Stimulated activated CD4-positive, alpha-beta T cell treated with anti-CD3 and anti-CD28 coated beads, Interleukin-15, amount 100 ng/mL, for 48 hours (primary cell): ENCODE measurements at regions not wholly inside any gene's neighbourhood (a gene's known extent, or its start where the extent isn't known, plus 50 kb on each side); places are given as distances from the start of the nearest gene placed in this dataset.

Source experiments
- DNase-seq, 2 donors: peaks; one replicate each; pipeline ENCODE4 v3.0.0-alpha.2; 2020; ENCODE audit warnings: low read depth in 2 of 2

- no peak for DNase-seq
Measured at GRCh38 chr2:5986801-5987787, 294.9 kb downstream of the SOX11 start.

- DNase-seq: no peak
Measured at GRCh38 chr2:5988120-5988519, 295.9 kb downstream of the SOX11 start.

- no peak for DNase-seq
Measured at GRCh38 chr2:5990086-5990485, 297.9 kb downstream of the SOX11 start.

- no peak for DNase-seq
Measured at GRCh38 chr2:5991305-5991968, 299.3 kb downstream of the SOX11 start.

DNA sequence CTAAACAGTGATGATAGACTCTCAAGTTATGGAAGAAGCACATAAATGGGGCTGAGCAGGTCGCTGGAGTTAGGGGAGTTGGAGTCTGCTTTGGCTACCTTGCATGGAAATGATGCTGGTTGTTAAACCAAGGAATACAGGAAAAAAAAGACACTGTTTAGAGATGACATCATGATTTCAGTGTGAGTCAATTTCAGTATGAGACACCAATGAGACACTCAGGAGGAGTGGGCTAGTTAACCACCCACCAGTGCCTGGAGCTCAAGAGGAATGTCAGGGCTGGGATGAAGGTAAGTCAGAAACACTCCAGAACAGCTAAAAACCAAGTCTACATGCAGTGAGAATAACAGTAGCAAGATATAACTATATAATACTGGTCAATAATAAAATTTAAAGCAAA lies 303.6 kb downstream of the SOX11 start:
- no peak for DNase-seq

DNA sequence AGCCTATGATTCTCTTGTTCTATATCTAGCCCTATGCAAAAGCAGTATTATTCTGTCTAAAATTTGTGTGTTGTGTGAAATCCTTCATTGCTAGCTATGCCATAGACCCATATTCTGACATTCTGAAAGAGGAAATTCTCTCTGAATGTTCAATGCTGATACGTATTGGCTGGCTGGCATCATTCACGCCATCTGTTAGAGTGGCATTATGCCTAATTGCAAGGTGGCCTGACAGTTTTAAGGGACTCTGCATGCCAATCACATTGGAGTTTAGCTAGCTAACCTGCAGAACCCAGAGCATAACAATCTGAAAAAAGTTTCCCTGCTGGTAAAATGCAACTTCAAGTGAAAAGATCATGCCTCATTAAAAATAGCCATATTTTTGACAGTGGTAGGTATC lies 316.0 kb downstream of the SOX11 start:
- DNase-seq: no peak

DNA sequence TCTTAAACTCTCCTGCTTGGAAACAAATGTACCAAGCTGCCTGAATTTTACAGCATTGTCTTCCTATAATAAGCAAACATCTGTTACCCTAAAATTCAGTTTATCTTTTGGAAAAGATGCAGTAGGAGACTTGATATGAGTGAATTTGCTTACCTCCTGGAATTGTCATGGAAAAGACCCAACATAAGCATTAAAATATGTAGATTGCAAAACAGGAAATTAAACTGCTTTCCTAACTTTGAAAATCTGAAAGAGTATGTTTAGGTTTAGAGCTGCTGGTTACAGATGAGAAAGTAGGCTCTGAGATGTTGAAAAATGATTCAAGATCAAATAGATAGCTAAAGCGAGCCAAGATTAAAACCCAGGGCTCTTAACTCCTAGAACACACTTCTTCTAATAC lies 316.5 kb downstream of the SOX11 start:
- no peak for DNase-seq

DNA sequence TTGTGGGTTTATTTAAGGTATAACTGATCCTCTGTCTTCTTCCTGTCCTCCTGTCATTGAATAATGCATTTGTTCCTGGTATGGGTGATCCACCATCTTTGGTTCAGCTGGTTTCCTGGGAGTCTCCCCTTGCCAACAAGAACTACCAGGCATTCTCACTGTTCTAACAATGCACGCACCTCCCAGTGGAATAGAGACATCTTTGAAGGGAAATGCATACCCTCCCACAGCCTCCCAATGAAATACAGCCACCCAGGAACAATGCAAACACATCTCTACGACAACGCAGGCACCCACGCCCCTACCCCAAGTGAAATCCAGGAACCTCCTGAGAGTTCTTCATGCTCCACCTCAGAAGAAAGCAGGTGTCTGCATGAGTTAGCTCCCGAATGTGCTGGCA lies 318.0 kb downstream of the SOX11 start:
- no peak for DNase-seq

- no peak for DNase-seq
Measured at GRCh38 chr2:6011921-6012320, 319.7 kb downstream of the SOX11 start.

GRCh38 chr2:6017736-6018286 lies 325.6 kb downstream of the SOX11 start:
- no peak for DNase-seq

DNA sequence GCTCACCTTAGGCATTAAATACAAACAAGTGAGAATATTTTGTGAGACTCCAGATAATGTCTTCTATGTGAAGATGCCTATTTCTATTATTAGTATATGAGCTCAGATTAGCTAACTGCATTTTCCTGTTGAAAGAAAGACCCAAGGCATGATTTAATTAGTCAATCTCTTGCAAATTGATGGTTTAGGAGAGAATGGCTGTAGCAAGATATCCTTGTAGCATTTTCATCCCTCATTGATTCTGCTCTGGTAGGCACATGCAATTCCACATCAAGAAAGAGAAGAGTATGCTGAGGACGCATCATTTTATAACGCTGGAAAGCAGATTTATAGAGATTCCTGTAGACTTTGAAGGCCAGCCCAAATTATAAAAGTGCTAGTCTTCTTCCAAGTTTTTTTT lies 332.0 kb downstream of the SOX11 start:
- DNase-seq: no peak

- DNase-seq: no peak
Measured at GRCh38 chr2:6024784-6025183, 332.6 kb downstream of the SOX11 start.

- no peak for DNase-seq
Measured at GRCh38 chr2:6025391-6025790, 333.2 kb downstream of the SOX11 start.

DNA sequence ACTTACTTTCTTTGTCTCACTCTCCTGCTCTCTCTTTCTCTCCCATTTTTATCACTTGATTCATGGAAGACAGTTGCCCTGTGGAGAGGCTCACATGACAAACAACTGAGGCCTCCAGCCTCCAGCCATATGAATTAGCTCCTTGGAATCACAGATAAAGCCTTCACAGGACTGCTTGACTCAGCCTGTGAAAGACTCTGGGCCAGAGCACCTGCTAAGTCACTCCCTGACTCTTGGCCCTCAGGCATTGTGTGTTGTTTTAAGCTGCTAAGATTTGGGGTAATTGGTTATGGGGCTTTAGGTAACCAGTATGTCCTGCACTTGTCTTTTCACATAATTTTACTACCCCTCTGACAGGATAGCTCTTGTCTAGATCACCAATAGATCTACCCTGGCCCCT lies 334.9 kb downstream of the SOX11 start:
- DNase-seq: no peak

DNA sequence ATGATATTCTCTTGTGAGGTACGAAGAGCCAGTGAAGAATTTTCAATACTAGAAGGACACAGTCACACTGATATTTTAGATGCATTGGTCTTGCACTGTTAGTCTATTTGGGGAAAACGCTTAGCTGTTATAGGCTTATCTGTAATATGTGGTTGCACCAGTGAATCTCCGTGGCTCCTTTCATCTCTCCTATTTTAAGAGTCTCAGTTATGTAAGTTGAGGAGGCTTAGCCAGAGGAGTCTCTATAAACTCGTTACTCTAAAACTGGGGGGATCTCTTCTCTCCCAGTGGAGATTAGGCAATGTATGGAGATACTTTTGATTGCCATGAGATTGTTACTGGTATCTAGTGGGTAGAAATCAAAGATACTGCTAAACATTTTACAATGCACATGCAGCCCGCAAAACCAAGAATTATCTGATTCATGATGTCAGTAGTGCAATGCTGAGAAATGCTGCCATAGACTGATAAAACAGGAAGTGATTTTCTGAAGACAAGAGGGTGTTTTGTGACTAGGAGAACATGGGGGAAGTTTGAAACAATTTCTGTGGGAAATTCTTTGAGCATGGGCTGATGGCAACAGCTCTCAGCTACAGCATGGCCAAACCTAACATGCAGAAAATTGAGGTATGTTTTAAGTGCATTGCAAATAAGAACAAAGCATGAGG lies 339.1 kb downstream of the SOX11 start:
- DNase-seq: no peak

DNA sequence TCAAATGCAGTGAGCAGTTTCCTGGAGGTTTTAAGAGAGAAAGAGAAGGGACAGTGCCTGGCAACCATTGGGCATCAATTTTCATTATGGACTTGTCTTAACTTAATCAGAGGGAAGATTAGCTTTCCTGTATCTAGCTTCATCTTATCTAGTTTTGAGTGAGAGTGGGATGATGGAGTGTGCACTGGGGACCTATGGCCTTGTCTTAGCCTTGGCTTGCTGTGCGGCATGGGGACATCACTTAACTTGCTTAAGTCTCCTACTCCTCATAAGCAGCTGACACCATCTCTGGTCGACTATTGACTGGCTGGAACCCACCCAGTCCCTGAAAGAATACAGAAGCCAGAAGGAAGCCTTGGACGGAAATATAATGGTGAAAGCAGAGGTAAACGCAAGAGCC lies 344.0 kb downstream of the SOX11 start:
- DNase-seq: no peak

- no peak for DNase-seq
Measured at GRCh38 chr2:6043238-6043637, 351.1 kb downstream of the SOX11 start.

GRCh38 chr2:6052649-6053048 lies 360.5 kb downstream of the SOX11 start:
- no peak for DNase-seq

DNA sequence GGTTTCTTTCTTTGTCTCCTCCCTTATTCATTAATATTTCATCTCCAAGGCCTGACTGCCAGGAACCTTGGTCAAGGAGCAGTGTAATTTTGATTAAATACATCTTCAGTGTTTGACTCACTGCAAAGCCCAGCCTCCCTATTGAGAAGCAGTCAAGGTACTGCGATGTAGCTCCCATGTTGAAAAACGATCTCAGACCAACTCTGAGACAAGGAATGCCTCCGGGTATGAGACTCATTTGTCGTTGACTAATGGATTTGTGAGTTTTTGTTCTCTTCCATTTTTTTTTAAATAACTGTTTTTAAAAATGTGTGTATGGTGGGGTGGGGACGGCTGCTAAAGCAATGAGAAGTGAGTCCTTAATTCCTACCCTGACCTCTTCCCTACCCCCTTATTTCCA lies 361.6 kb downstream of the SOX11 start:
- no peak for DNase-seq

- DNase-seq: no peak
Measured at GRCh38 chr2:6054161-6054671, 362.0 kb downstream of the SOX11 start.

DNA sequence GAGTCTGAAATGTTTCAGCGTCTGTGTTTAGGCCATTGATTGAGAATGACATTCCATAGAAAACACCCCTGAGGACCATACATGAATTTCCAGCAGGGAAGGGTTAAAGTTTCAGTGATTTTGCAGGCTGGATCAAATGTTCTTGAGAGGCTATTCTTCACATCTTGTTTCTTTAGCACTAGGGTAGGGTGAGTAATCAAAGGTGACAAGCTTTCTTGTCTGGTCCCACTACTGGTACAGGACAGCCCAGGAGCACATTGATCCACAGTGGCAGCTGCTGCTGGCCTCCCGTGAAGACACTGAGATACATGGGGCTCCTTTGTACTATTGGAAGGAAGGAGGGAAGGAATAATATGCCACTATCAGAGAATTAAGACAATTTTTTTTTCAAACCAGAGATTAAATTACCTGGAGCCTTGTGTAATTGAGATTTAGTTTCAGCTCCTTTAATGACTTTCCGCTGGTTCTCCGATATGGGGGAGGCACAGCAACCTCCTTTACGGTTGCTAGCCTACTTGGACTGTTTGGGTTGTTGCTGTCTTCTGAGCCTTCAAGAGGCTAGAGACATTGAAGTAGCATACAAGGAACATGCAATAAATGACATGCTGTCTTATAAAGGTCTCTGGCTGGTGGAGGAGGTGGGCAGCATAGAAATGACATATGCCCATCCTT lies 368.9 kb downstream of the SOX11 start:
- DNase-seq: no peak

- no peak for DNase-seq
Measured at GRCh38 chr2:6064757-6065156, 372.6 kb downstream of the SOX11 start.
